ENCODE measurements at regions not wholly inside any gene's neighbourhood (a gene's known extent, or its start where the extent isn't known, plus 50 kb on each side); places are given as distances from the start of the nearest gene placed in this dataset.
"Not testable (repeated sequence)": the region's sequence is repeated elsewhere in the genome, so short reads cannot be mapped to it uniquely, and the experiment has no call there.

GRCh38 chr7:113282875-113283274 is 164.5 kb upstream of the SMIM30 start:
- Mint-ChIP-seq H3K4me3 (ENCODE audit: unreplicated experiment) (no peak overlapping the region), H3K9me3 (ENCODE audit: unreplicated experiment) (no peaks in the 10 kb centered on the region), H3K27ac (ENCODE audit: low read depth, unreplicated experiment) (no peak overlapping the region), H3K36me3 (ENCODE audit: insufficient read depth, unreplicated experiment) (no peaks in the 10 kb centered on the region), H3K27me3 (ENCODE audit: insufficient read depth, unreplicated experiment) (no peaks in the 10 kb centered on the region), H3K4me1 (ENCODE audit: insufficient read depth, unreplicated experiment) (peaks cover 16% of the 10 kb centered on the region)
- BruUV-seq (replicated peaks), result no TSS peak
- intact Hi-C loops (cut with micrococcal nuclease), result no loop called here
- CTCF ChIA-PET, result interaction anchor here (1.3 to 1.9 kb wide), 2 partner anchors 8 to 123 kb away, joined by 3 to 6 read pairs; no protein-coding TSS in a partner anchor
- POLR2A ChIA-PET, result no interaction called here
- no peak for DNase-seq (ENCODE audit: unreplicated experiment)
- no peak for TF ChIP-seq CTCF (IDR thresholded peaks at IDR 0.05; ENCODE audit: unreplicated experiment)

GRCh38 chr7:113281223-113281622 is 162.9 kb upstream of the SMIM30 start:
- H3K36me3 Mint-ChIP-seq (ENCODE audit: insufficient read depth, unreplicated experiment), result no peaks in the 10 kb centered on the region
- intact Hi-C loops (cut with micrococcal nuclease), result no loop called here
- H3K27ac Mint-ChIP-seq (ENCODE audit: low read depth, unreplicated experiment), result no peak overlapping the region
- no peak for TF ChIP-seq CTCF (IDR thresholded peaks at IDR 0.05; ENCODE audit: unreplicated experiment)
- no peaks in the 10 kb centered on the region for H3K27me3 Mint-ChIP-seq (ENCODE audit: insufficient read depth, unreplicated experiment)
- no TSS peak for BruUV-seq (replicated peaks)
- CTCF ChIA-PET, result interaction anchor here (0.6 to 1.9 kb wide), 2 partner anchors 12 to 121 kb away, joined by 3 to 6 read pairs; no protein-coding TSS in a partner anchor
- H3K9me3 Mint-ChIP-seq (ENCODE audit: unreplicated experiment), result peaks cover 6% of the 10 kb centered on the region
- no peak for DNase-seq (ENCODE audit: unreplicated experiment)
- POLR2A ChIA-PET, result interaction anchor here (1.0 kb wide), 1 partner anchor 163 kb away, joined by 4 read pairs; the partner anchor contains the start of gene SMIM30
- no peak overlapping the region for H3K4me3 Mint-ChIP-seq (ENCODE audit: unreplicated experiment)
- H3K4me1 Mint-ChIP-seq (ENCODE audit: insufficient read depth, unreplicated experiment), result peaks cover 16% of the 10 kb centered on the region

GRCh38 chr7:113279256-113279655 is 160.9 kb upstream of the SMIM30 start:
- no peaks in the 10 kb centered on the region for H3K36me3 Mint-ChIP-seq (ENCODE audit: insufficient read depth, unreplicated experiment)
- DNase-seq (ENCODE audit: unreplicated experiment), result no peak
- intact Hi-C loops (cut with micrococcal nuclease), result no loop called here
- no peaks in the 10 kb centered on the region for H3K27me3 Mint-ChIP-seq (ENCODE audit: insufficient read depth, unreplicated experiment)
- ChIA-PET POLR2A (no interaction called here), CTCF (no interaction called here)
- no peak overlapping the region for H3K27ac Mint-ChIP-seq (ENCODE audit: low read depth, unreplicated experiment)
- H3K4me1 Mint-ChIP-seq (ENCODE audit: insufficient read depth, unreplicated experiment), result peaks cover 10% of the 10 kb centered on the region
- H3K9me3 Mint-ChIP-seq (ENCODE audit: unreplicated experiment), result peaks cover 6% of the 10 kb centered on the region
- no peak for TF ChIP-seq CTCF (IDR thresholded peaks at IDR 0.05; ENCODE audit: unreplicated experiment)
- BruUV-seq (replicated peaks), result no TSS peak
- H3K4me3 Mint-ChIP-seq (ENCODE audit: unreplicated experiment), result no peak overlapping the region

- ChIA-PET POLR2A (no interaction called here), CTCF (no interaction called here)
- H3K27ac Mint-ChIP-seq (ENCODE audit: low read depth, unreplicated experiment), result no peak overlapping the region
- intact Hi-C loops (cut with micrococcal nuclease), result no loop called here
- no peak for TF ChIP-seq CTCF (IDR thresholded peaks at IDR 0.05; ENCODE audit: unreplicated experiment)
- no peaks in the 10 kb centered on the region for H3K27me3 Mint-ChIP-seq (ENCODE audit: insufficient read depth, unreplicated experiment)
- no peak for DNase-seq (ENCODE audit: unreplicated experiment)
- H3K9me3 Mint-ChIP-seq (ENCODE audit: unreplicated experiment), result no peaks in the 10 kb centered on the region
- BruUV-seq (replicated peaks), result no TSS peak
- no peaks in the 10 kb centered on the region for H3K4me1 Mint-ChIP-seq (ENCODE audit: insufficient read depth, unreplicated experiment)
- no peaks in the 10 kb centered on the region for H3K36me3 Mint-ChIP-seq (ENCODE audit: insufficient read depth, unreplicated experiment)
- H3K4me3 Mint-ChIP-seq (ENCODE audit: unreplicated experiment), result no peak overlapping the region
Measured at GRCh38 chr7:113270790-113271189, 152.4 kb upstream of the SMIM30 start.

GRCh38 chr7:113269592-113269991 is 151.2 kb upstream of the SMIM30 start:
- CTCF ChIA-PET, result interaction anchor here (0.5 kb wide), 1 partner anchor 12 kb away, joined by 3 read pairs; no protein-coding TSS in a partner anchor
- H3K36me3 Mint-ChIP-seq (ENCODE audit: insufficient read depth, unreplicated experiment); POLR2A ChIA-PET; H3K4me1 Mint-ChIP-seq (ENCODE audit: insufficient read depth, unreplicated experiment); H3K9me3 Mint-ChIP-seq (ENCODE audit: unreplicated experiment); BruUV-seq (replicated peaks); H3K27me3 Mint-ChIP-seq (ENCODE audit: insufficient read depth, unreplicated experiment); DNase-seq (ENCODE audit: unreplicated experiment); H3K27ac Mint-ChIP-seq (ENCODE audit: low read depth, unreplicated experiment); intact Hi-C loops (cut with micrococcal nuclease); H3K4me3 Mint-ChIP-seq (ENCODE audit: unreplicated experiment): not testable (repeated sequence)
